IPS DF 19.7 (cell line): ENCODE measurements at regions not wholly inside any gene's neighbourhood (a gene's known extent, or its start where the extent isn't known, plus 50 kb on each side); places are given as distances from the start of the nearest gene placed in this dataset.

Experiments
- DNase-seq: peaks from one replicate; pipeline ENCODE4 v3.0.0-alpha.2; 2013; ENCODE audit warnings: low read depth, low spot score

GRCh38 chr5:167576897-167577296, 714.5 kb upstream of the WWC1 start:
- no peak for DNase-seq

- no peak for DNase-seq
Measured at GRCh38 chr5:167577616-167578015, 713.8 kb upstream of the WWC1 start.

GRCh38 chr5:167578977-167579692, 712.3 kb upstream of the WWC1 start:
- no peak for DNase-seq

- DNase-seq, result no peak
Measured at GRCh38 chr5:167579693-167580055, 711.8 kb upstream of the WWC1 start.

- DNase-seq, result no peak
Measured at GRCh38 chr5:167580608-167581007, 710.8 kb upstream of the WWC1 start.

GRCh38 chr5:167582283-167582682, 709.2 kb upstream of the WWC1 start:
- no peak for DNase-seq

GRCh38 chr5:167582886-167583285, 708.6 kb upstream of the WWC1 start:
- DNase-seq, result no peak

GRCh38 chr5:167585184-167585583, 706.3 kb upstream of the WWC1 start:
- DNase-seq, result no peak

- no peak for DNase-seq
Measured at GRCh38 chr5:167587772-167588437, 703.5 kb upstream of the WWC1 start.

GRCh38 chr5:167592114-167592513, 699.3 kb upstream of the WWC1 start:
- DNase-seq, result no peak

- no peak for DNase-seq
Measured at GRCh38 chr5:167593329-167594060, 698.0 kb upstream of the WWC1 start.

- no peak for DNase-seq
Measured at GRCh38 chr5:167594061-167594435, 697.4 kb upstream of the WWC1 start.

- no peak for DNase-seq
Measured at GRCh38 chr5:167594750-167595149, 696.7 kb upstream of the WWC1 start.

- no peak for DNase-seq
Measured at GRCh38 chr5:167595196-167595595, 696.2 kb upstream of the WWC1 start.

- DNase-seq, result no peak
Measured at GRCh38 chr5:167598166-167598565, 693.3 kb upstream of the WWC1 start.

- no peak for DNase-seq
Measured at GRCh38 chr5:167602067-167602466, 689.4 kb upstream of the WWC1 start.

GRCh38 chr5:167603135-167603534, 688.3 kb upstream of the WWC1 start:
- DNase-seq, result no peak

- no peak for DNase-seq
Measured at GRCh38 chr5:167608390-167609272, 682.8 kb upstream of the WWC1 start.

- DNase-seq, result no peak
Measured at GRCh38 chr5:167614294-167615021, 677.0 kb upstream of the WWC1 start.

GRCh38 chr5:167616043-167616890, 675.2 kb upstream of the WWC1 start:
- no peak for DNase-seq
